Gastrocnemius medialis (tissue), 4 donors: ENCODE measurements at regions not wholly inside any gene's neighbourhood (a gene's known extent, or its start where the extent isn't known, plus 50 kb on each side); places are given as distances from the start of the nearest gene placed in this dataset.

ENCODE experiments used
- POLR2A ChIP-seq, 2 donors: fragments of 450-650 bp; IDR thresholded peaks; one replicate each; pipeline ENCODE4 v1.6.1; 2017; ENCODE audit warnings: antibody characterized with exemption in 2 of 2, mild to moderate bottlenecking in 2 of 2, moderate library complexity in 2 of 2
- TF ChIP-seq, protein P1 (sequence below), 5 experiments: fragments of 450-650 bp in 3 of 5; fragments of 200-600 bp in 2 of 5; sonication (generic) in 2 of 5; IDR thresholded peaks in 4 of 5; conservative IDR thresholded peaks in 1 of 5; 1 replicate in 4 of 5; 2 replicates in 1 of 5; pipeline ENCODE4 v1.5.1; 2016 to 2019; ENCODE audit warnings: antibody characterized with exemption in 5 of 5, mild to moderate bottlenecking in 3 of 5, moderate library complexity in 3 of 5

DNA sequence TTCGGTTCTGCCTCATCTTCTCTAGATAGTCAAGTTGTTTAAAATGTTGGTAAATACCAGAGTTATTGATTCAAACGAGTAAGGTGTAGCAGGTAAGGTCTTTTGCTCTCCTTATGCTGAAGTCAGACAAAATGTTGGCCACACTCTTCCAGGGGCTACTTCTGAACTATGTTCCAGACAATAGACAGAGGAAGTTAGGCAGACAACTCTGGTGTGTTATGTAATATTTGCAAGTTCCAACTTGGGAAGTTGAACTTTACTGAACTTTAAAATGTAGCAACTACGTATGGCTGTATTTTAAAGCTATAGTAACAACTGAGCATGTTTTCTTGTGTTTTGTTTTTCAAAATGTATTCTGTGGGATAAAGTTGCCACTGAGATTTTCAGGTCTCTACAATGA lies 125.7 kb upstream of the NEBL start:
- TF ChIP-seq, protein P1, sequence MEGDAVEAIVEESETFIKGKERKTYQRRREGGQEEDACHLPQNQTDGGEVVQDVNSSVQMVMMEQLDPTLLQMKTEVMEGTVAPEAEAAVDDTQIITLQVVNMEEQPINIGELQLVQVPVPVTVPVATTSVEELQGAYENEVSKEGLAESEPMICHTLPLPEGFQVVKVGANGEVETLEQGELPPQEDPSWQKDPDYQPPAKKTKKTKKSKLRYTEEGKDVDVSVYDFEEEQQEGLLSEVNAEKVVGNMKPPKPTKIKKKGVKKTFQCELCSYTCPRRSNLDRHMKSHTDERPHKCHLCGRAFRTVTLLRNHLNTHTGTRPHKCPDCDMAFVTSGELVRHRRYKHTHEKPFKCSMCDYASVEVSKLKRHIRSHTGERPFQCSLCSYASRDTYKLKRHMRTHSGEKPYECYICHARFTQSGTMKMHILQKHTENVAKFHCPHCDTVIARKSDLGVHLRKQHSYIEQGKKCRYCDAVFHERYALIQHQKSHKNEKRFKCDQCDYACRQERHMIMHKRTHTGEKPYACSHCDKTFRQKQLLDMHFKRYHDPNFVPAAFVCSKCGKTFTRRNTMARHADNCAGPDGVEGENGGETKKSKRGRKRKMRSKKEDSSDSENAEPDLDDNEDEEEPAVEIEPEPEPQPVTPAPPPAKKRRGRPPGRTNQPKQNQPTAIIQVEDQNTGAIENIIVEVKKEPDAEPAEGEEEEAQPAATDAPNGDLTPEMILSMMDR (IDR thresholded peaks at IDR 0.05 in 4 of 5, conservative IDR thresholded peaks at IDR 0.05 in 1 of 5): no peak
- no peak for TF ChIP-seq POLR2A (IDR thresholded peaks at IDR 0.05)
